IMR-90 (cell line): ENCODE measurements at regions not wholly inside any gene's neighbourhood (a gene's known extent, or its start where the extent isn't known, plus 50 kb on each side); places are given as distances from the start of the nearest gene placed in this dataset.
A peak's percentile ranks its signal among the peaks of the same experiment; 100 is the strongest.

Experiments
- ATAC-seq: fragments of 200-7000 bp; cut with Tn5 transposase; 2 replicates; pipeline ENCODE4 v1.9.1; 2020; ENCODE audit warnings: low read depth, mild to moderate bottlenecking, moderate library complexity
- BruUV-seq: library from RNA; stranded (reverse); fragments of 400-500 nt; replicated peaks from 2 replicates; lab custom pipeline; 2021; lab: Mats Ljungman, UMichigan
- CTCF ChIA-PET: fragments of 300-600 bp; formaldehyde crosslinking; extraction: SDS; loops from one replicate; lab custom pipeline; 2021; ENCODE audit warnings: antibody characterized with exemption; lab: Yijun Ruan, JAX
- POLR2A ChIA-PET: fragments of 300-600 bp; sonication (Branson Sonifier 250); formaldehyde crosslinking; loops from one replicate; lab custom pipeline; 2022; ENCODE audit warnings: antibody characterized with exemption; ENCODE audit not compliant: unreplicated experiment; lab: Charles Lee
- DNase-seq: peaks from one replicate; pipeline ENCODE4 v3.0.0; 2013
- H2AFZ ChIP-seq: replicated peaks from 2 replicates; pipeline ENCODE3; 2013; ENCODE audit warnings: low read length, mild to moderate bottlenecking; ENCODE audit not compliant: poor library complexity
- H2AK5ac ChIP-seq: 2 replicates; pipeline ENCODE4 v1.6.1; 2013; ENCODE audit warnings: low read depth, low read length, inconsistent platforms
- H2AK9ac ChIP-seq: replicated peaks from 2 replicates; pipeline ENCODE3; 2013; ENCODE audit warnings: mild to moderate bottlenecking, low read depth, low read length, moderate library complexity; ENCODE audit not compliant: poor library complexity
- H2BK120ac ChIP-seq: 2 replicates; pipeline ENCODE4 v1.6.1; 2013; ENCODE audit warnings: low read depth, low read length, inconsistent platforms
- H2BK15ac ChIP-seq: 3 replicates; pipeline ENCODE4 v1.6.1; 2013; ENCODE audit warnings: low read depth, low read length, inconsistent platforms
- H2BK20ac ChIP-seq: 2 replicates; pipeline ENCODE4 v1.6.1; 2013; ENCODE audit warnings: low read depth, mild to moderate bottlenecking, inconsistent platforms, low read length, moderate library complexity
- H2BK5ac ChIP-seq: 2 replicates; pipeline ENCODE4 v1.6.1; 2013; ENCODE audit warnings: mild to moderate bottlenecking, low read depth, low read length, inconsistent platforms; ENCODE audit not compliant: poor library complexity, severe bottlenecking
- H3K14ac ChIP-seq: replicated peaks from 2 replicates; pipeline ENCODE4 v1.6.1; 2013; ENCODE audit warnings: low read depth, low read length, inconsistent platforms
- H3K18ac ChIP-seq: 2 replicates; pipeline ENCODE4 v1.6.1; 2013; ENCODE audit warnings: low read depth, low read length, control low read depth
- H3K23ac ChIP-seq: 2 replicates; pipeline ENCODE4 v1.6.1; 2013; ENCODE audit warnings: low read depth, low read length, inconsistent platforms
- H3K27ac ChIP-seq: 2 replicates; pipeline ENCODE4 v1.5.1; 2013; ENCODE audit warnings: mild to moderate bottlenecking, control low read depth, low read length; ENCODE audit not compliant: insufficient read depth
- H3K27me3 ChIP-seq: 2 replicates; pipeline ENCODE4 v1.6.1; 2013; ENCODE audit warnings: low read length; ENCODE audit not compliant: control insufficient read depth, insufficient read depth
- H3K36me3 ChIP-seq: 2 replicates; pipeline ENCODE4 v1.6.1; 2013; ENCODE audit warnings: low read length, mixed read lengths; ENCODE audit not compliant: control insufficient read depth, insufficient read depth
- H3K4ac ChIP-seq: 2 replicates; pipeline ENCODE4 v1.6.1; 2013; ENCODE audit warnings: low read depth, low read length, inconsistent platforms
- H3K4me1 ChIP-seq: 2 replicates; pipeline ENCODE4 v1.6.1; 2013; ENCODE audit warnings: low read length, mixed read lengths; ENCODE audit not compliant: control insufficient read depth, insufficient read depth
- H3K4me2 ChIP-seq: 2 replicates; pipeline ENCODE4 v1.6.1; 2013; ENCODE audit warnings: low read depth, mild to moderate bottlenecking, control low read depth, low read length, moderate library complexity
- H3K4me3 ChIP-seq: 2 replicates; pipeline ENCODE4 v1.5.1; 2013; ENCODE audit warnings: low read depth, mild to moderate bottlenecking, control low read depth, low read length, moderate library complexity; ENCODE audit not compliant: insufficient read depth
- H3K56ac ChIP-seq: 2 replicates; pipeline ENCODE4 v1.6.1; 2013; ENCODE audit warnings: low read length, inconsistent platforms; ENCODE audit not compliant: insufficient read depth; ENCODE audit errors: extremely low read depth
- H3K79me1 ChIP-seq, 2 experiments: 2 replicates each; pipeline ENCODE4 v1.6.1; 2013; ENCODE audit warnings: low read length in 2 of 2, inconsistent platforms in 1 of 2, low read depth in 1 of 2
- H3K9ac ChIP-seq: 2 replicates; pipeline ENCODE4 v1.6.1; 2013; ENCODE audit warnings: low read depth, low read length, control low read depth
- H3K9me1 ChIP-seq: 2 replicates; pipeline ENCODE4 v1.6.1; 2013; ENCODE audit warnings: low read length, inconsistent platforms; ENCODE audit not compliant: insufficient read depth
- H3K9me3 ChIP-seq: 2 replicates; pipeline ENCODE4 v1.6.1; 2013; ENCODE audit warnings: low read length; ENCODE audit not compliant: control insufficient read depth, insufficient read depth
- H4K20me1 ChIP-seq: 2 replicates; pipeline ENCODE4 v1.6.1; 2013; ENCODE audit warnings: low read length, inconsistent platforms; ENCODE audit not compliant: insufficient read depth
- H4K5ac ChIP-seq: 2 replicates; pipeline ENCODE4 v1.6.1; 2013; ENCODE audit warnings: mild to moderate bottlenecking, low read depth, low read length, control low read depth
- H4K8ac ChIP-seq, 2 experiments: 2 replicates each; pipeline ENCODE4 v1.6.1; 2013; ENCODE audit warnings: low read depth in 2 of 2, low read length in 2 of 2, control low read depth in 1 of 2, inconsistent platforms in 1 of 2
- H4K91ac ChIP-seq: 2 replicates; pipeline ENCODE4 v1.6.1; 2013; ENCODE audit warnings: low read depth, low read length, inconsistent platforms; ENCODE audit not compliant: insufficient read depth
- BHLHE40 ChIP-seq: fragments of 150-350 bp; IDR thresholded peaks from 2 replicates; pipeline ENCODE4 v1.6.1; 2016; ENCODE audit warnings: mild to moderate bottlenecking, low read depth, low read length
- CHD1 ChIP-seq: IDR thresholded peaks from 2 replicates; pipeline ENCODE4 v1.6.1; 2012; ENCODE audit warnings: low read depth, low read length, improper control_type of control experiment
- CTCF ChIP-seq: conservative IDR thresholded peaks from 2 replicates; pipeline ENCODE4 v1.5.1; 2012; ENCODE audit warnings: mild to moderate bottlenecking, low read depth, low read length, improper control_type of control experiment
- ELK1 ChIP-seq: fragments of 150-350 bp; IDR thresholded peaks from 2 replicates; pipeline ENCODE4 v1.6.1; 2016; ENCODE audit warnings: low read depth, mild to moderate bottlenecking, low read length, moderate library complexity, borderline replicate concordance
- FOS ChIP-seq: fragments of 150-350 bp; IDR thresholded peaks from 2 replicates; pipeline ENCODE4 v1.6.1; 2016; ENCODE audit warnings: low read depth, low read length
- MAFK ChIP-seq: IDR thresholded peaks from 2 replicates; pipeline ENCODE4 v1.6.1; 2012; ENCODE audit warnings: low read depth, low read length, improper control_type of control experiment
- MAZ ChIP-seq: IDR thresholded peaks from 2 replicates; pipeline ENCODE4 v1.6.1; 2012; ENCODE audit warnings: low read depth, mild to moderate bottlenecking, low read length, improper control_type of control experiment, moderate library complexity, borderline replicate concordance
- MXI1 ChIP-seq: IDR thresholded peaks from 2 replicates; pipeline ENCODE4 v1.6.1; 2012; ENCODE audit warnings: low read depth, mild to moderate bottlenecking, low read length, moderate library complexity, borderline replicate concordance
- NFE2L2 ChIP-seq: fragments of 150-350 bp; IDR thresholded peaks from 2 replicates; pipeline ENCODE4 v1.6.1; 2016; ENCODE audit warnings: low read depth, mild to moderate bottlenecking, low read length
- POLR2A ChIP-seq: IDR thresholded peaks from 2 replicates; pipeline ENCODE4 v1.6.1; 2012; ENCODE audit warnings: mild to moderate bottlenecking, low read depth, low read length
- RFX5 ChIP-seq: IDR thresholded peaks from 2 replicates; pipeline ENCODE4 v1.8.0; 2012; ENCODE audit warnings: low read depth, mild to moderate bottlenecking, low read length, moderate library complexity
- SMC3 ChIP-seq: fragments of 150-350 bp; IDR thresholded peaks from 2 replicates; pipeline ENCODE4 v1.6.1; 2016; ENCODE audit warnings: low read depth, mild to moderate bottlenecking, antibody characterized with exemption, low read length, moderate library complexity
- USF2 ChIP-seq: fragments of 150-350 bp; IDR thresholded peaks from 2 replicates; pipeline ENCODE4 v1.6.1; 2017; ENCODE audit warnings: mild to moderate bottlenecking, antibody characterized with exemption, low read length, low read depth
- WGBS, 2 experiments: methylation state at CpG; one replicate each; pipeline versions ENCODE4 v1.1.5 to v1.1.7; 2013; ENCODE audit warnings: missing lambda C conversion rate in 2 of 2; ENCODE audit not compliant: insufficient read length in 1 of 2; ENCODE audit errors: extremely low coverage in 2 of 2; 5-methylcytosine and 5-hydroxymethylcytosine counted together
- dilution Hi-C: fragments of 300-500 bp; cut with HindIII; formaldehyde crosslinking; loops from one replicate; pipeline ENCODE4 v1.14.3; 2018; ENCODE audit warnings: low sequenced_read_pairs; ENCODE audit not compliant: unreplicated experiment
- in situ Hi-C: fragments of 300-500 bp; cut with MboI; formaldehyde crosslinking; loops from 3 replicates; pipeline ENCODE4 v1.14.3; 2019; ENCODE audit warnings: low sequenced_read_pairs, inconsistent platforms, mixed read lengths
- intact Hi-C: fragments of 100-400 bp; cut with micrococcal nuclease; formaldehyde crosslinking; loops from 2 replicates; pipeline ENCODE4 v1.10.0; 2022

- H2BK120ac ChIP-seq, result no peak overlapping the region
- dilution Hi-C loops, result no loop called here
- no peak overlapping the region for H3K14ac ChIP-seq
- no peak overlapping the region for H3K4me3 ChIP-seq
- no peaks in the 10 kb centered on the region for H4K20me1 ChIP-seq
- H2BK5ac ChIP-seq, result no peak overlapping the region
- no peak overlapping the region for H3K23ac ChIP-seq
- no peak overlapping the region for H4K5ac ChIP-seq
- POLR2A ChIA-PET, result no interaction called here
- 100% methylated on average over 2 of the region's 13 CpGs; no CpG with 5 or more reads in 1 of the 2 experiments for WGBS, 2 experiments
- H3K9me1 ChIP-seq, result no peaks in the 10 kb centered on the region
- BruUV-seq, result no TSS peak
- no peaks in the 10 kb centered on the region for H3K9me3 ChIP-seq
- no peaks in the 10 kb centered on the region for H3K27me3 ChIP-seq
- no peaks in the 10 kb centered on the region for H3K36me3 ChIP-seq
- no peaks in the 10 kb centered on the region for H3K79me1 ChIP-seq
- no peak overlapping the region for H3K9ac ChIP-seq
- no peak overlapping the region for H4K8ac ChIP-seq
- no peak overlapping the region for H3K18ac ChIP-seq
- no peak overlapping the region for H2BK15ac ChIP-seq
- no peak overlapping the region for H2AK9ac ChIP-seq
- no peak overlapping the region for H2BK20ac ChIP-seq
- in situ Hi-C loops, result no loop called here
- no peaks in the 10 kb centered on the region for H3K4me1 ChIP-seq
- no peak overlapping the region for H4K91ac ChIP-seq
- no peak overlapping the region for H3K56ac ChIP-seq
- ATAC-seq, result no peak; the same call in 1 of the 2 replicates
- no peak overlapping the region for H3K27ac ChIP-seq
- CTCF ChIA-PET, result no interaction called here
- DNase-seq, result no peak
- TF ChIP-seq SMC3 (no peak), POLR2A (no peak), NFE2L2 (no peak), ELK1 (no peak), BHLHE40 (no peak), RFX5 (no peak), MAZ (no peak), MXI1 (no peak), USF2 (no peak), MAFK (no peak), FOS (no peak), CHD1 (no peak), CTCF (no peak)
- peak overlapping the region; percentile 5 for H2AFZ ChIP-seq
- no peak overlapping the region for H3K4ac ChIP-seq
- H3K4me2 ChIP-seq, result no peak overlapping the region
- no peak overlapping the region for H2AK5ac ChIP-seq
- intact Hi-C loops, result no loop called here
These were observed 1065.7 kb upstream of the PABPC4L start for GRCh38 chr4:135267148-135267865.
